SJSA1 (cell line): ENCODE measurements at regions not wholly inside any gene's neighbourhood (a gene's known extent, or its start where the extent isn't known, plus 50 kb on each side); places are given as distances from the start of the nearest gene placed in this dataset.

Experiments
- DNase-seq, 2 experiments: peaks; one replicate each; pipeline ENCODE4 v3.0.0-alpha.2; 2015 to 2020; ENCODE audit warnings: low spot score in 2 of 2, low read depth in 1 of 2
- H3K27ac ChIP-seq: fragments of 250-450 bp; sonication (Bioruptor Pico); 2 replicates; pipeline ENCODE4 v1.5.1; 2020; ENCODE audit warnings: mild to moderate bottlenecking, moderate library complexity
- H3K27me3 ChIP-seq: fragments of 250-450 bp; sonication (Bioruptor Pico); replicated peaks from 2 replicates; pipeline ENCODE4 v1.5.1; 2020; ENCODE audit warnings: mild to moderate bottlenecking, moderate library complexity
- H3K36me3 ChIP-seq: fragments of 250-450 bp; sonication (Bioruptor Pico); 2 replicates; pipeline ENCODE4 v1.5.1; 2020; ENCODE audit warnings: mild to moderate bottlenecking
- H3K4me1 ChIP-seq: fragments of 250-450 bp; sonication (Bioruptor Pico); replicated peaks from 2 replicates; pipeline ENCODE4 v1.6.1; 2021; ENCODE audit warnings: mild to moderate bottlenecking
- H3K4me3 ChIP-seq: fragments of 250-450 bp; sonication (Bioruptor Pico); 2 replicates; pipeline ENCODE4 v1.5.1; 2020; ENCODE audit warnings: mild to moderate bottlenecking
- H3K9me3 ChIP-seq: fragments of 250-450 bp; sonication (Bioruptor Pico); replicated peaks from 2 replicates; pipeline ENCODE4 v1.5.1; 2020; ENCODE audit warnings: mild to moderate bottlenecking

DNA sequence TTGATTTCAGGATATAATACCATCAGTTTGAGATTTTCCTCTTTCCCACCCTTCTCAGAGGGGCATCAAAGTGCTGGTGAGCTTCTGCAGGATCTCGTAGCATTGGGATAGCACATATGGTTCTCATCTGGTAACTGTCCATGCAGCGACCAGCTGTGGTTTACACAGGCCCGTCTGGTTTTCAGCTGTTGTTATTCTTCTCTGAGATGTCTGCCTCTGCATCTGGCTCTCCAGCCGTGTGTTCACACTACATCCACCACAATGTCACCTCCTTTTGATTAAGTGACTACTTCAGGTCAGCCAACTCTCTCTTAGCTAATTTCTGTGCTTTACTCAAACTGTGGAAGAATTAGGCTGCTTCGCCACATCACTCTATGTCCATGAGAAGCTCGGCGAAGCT is 676.7 kb upstream of the TENM3 start:
- H3K27ac ChIP-seq, result no peak overlapping the region
- no peak for DNase-seq

DNA sequence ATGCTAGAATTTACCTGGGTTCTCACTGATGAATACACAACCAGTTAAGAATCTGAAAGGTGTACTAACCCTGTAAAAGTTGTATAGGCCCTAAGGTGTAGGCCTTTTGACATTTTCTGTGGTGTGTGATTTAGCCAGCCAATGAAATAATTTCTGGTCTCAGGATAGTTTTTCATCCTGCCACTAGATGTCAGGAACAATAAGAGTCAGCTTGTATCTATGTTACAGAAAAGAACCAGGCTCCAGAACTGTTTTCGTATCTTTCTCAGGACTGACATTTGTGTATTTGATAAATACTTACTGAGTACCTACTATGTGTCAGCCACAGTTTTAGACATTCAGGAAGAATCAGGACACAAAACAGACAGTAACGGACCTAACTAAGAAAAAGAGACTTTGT is 673.6 kb upstream of the TENM3 start:
- peak in 1 of 2 experiments; percentile 29 for DNase-seq
- Histone ChIP-seq H3K36me3 (no peaks in the 10 kb centered on the region), H3K27me3 (no peaks in the 10 kb centered on the region), H3K27ac (no peak overlapping the region), H3K4me3 (no peak overlapping the region), H3K9me3 (no peaks in the 10 kb centered on the region), H3K4me1 (no peaks in the 10 kb centered on the region)

More for the DNA sequence above, 676.7 kb upstream of the TENM3 start:
- no peaks in the 10 kb centered on the region for H3K9me3 ChIP-seq
- no peaks in the 10 kb centered on the region for H3K27me3 ChIP-seq
- no peaks in the 10 kb centered on the region for H3K36me3 ChIP-seq
- no peaks in the 10 kb centered on the region for H3K4me1 ChIP-seq
- no peak overlapping the region for H3K4me3 ChIP-seq

DNA sequence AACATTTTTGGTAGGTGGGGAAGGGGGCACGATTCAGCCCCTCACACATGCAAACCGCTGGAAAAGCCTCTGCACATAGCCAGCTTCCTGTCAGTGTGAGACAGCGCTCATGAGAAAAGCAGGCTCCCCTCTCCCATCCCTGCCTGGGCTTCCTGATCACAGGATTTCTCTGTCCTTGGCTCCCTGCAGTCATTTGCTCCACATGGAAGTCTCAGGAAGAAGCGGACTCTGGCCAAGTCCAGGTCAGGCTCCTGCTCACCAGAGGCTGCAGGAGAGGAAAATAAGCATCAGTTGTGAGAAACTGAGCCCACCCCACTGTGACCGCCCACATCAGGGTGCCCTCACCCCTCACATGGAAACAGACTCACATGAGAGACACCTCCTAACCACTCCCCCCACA is 664.3 kb upstream of the TENM3 start:
- H3K27me3 ChIP-seq, result no peaks in the 10 kb centered on the region; the same call in 1 of the 2 replicates

DNA sequence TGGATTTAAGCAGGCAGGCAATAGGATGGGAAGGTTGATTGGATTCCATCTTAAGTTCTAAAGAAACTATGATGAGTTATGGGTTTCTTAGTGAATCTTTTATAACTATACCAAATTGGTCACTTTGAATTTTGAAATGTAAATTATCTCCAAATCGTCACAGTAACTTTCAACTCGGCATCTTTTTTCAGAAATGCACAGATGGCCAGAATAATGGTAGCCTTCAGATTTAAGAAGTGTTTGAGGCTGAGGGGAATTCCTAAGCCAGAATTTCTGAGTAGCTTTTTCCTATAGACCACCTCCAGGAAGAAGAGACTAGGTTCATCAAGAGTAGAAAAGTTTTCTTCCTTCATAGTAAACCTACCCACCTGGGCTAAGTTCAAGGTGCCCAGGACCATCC is 663.7 kb upstream of the TENM3 start:
- no peaks in the 10 kb centered on the region for H3K36me3 ChIP-seq
- no peak overlapping the region for H3K27ac ChIP-seq
- no peaks in the 10 kb centered on the region for H3K9me3 ChIP-seq
- H3K4me3 ChIP-seq, result no peak overlapping the region
- H3K27me3 ChIP-seq, result no peaks in the 10 kb centered on the region; the same call in 1 of the 2 replicates
- H3K4me1 ChIP-seq, result no peaks in the 10 kb centered on the region
- no peak for DNase-seq

More for the DNA sequence above, 664.3 kb upstream of the TENM3 start:
- Histone ChIP-seq H3K9me3 (no peaks in the 10 kb centered on the region), H3K4me1 (no peaks in the 10 kb centered on the region), H3K27ac (no peak overlapping the region), H3K4me3 (no peak overlapping the region), H3K36me3 (no peaks in the 10 kb centered on the region)
- no peak for DNase-seq

DNA sequence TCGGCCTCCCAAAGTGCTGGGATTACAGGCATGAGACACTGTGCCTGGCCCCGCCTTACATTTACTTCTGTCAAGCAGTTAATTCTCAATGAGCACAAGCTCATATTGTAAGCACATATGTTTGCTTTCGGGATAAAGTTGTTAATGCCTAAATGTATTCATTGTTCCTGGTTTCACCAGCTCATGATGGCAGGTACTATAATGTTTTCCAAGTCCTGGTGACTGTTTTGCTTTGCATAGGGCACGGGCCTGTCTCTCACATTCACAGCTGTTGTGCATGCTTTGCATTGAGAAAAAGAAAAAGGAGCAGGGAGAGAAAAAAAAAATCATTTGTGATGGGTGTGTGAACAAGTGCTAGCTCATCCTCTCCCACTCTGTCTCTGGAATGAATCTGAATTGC is 661.2 kb upstream of the TENM3 start:
- Histone ChIP-seq H3K4me3 (no peak overlapping the region), H3K9me3 (no peaks in the 10 kb centered on the region), H3K27me3 (no peaks in the 10 kb centered on the region; the same call in 1 of the 2 replicates), H3K36me3 (no peaks in the 10 kb centered on the region), H3K27ac (no peak overlapping the region), H3K4me1 (no peaks in the 10 kb centered on the region)
- DNase-seq, result no peak

DNA sequence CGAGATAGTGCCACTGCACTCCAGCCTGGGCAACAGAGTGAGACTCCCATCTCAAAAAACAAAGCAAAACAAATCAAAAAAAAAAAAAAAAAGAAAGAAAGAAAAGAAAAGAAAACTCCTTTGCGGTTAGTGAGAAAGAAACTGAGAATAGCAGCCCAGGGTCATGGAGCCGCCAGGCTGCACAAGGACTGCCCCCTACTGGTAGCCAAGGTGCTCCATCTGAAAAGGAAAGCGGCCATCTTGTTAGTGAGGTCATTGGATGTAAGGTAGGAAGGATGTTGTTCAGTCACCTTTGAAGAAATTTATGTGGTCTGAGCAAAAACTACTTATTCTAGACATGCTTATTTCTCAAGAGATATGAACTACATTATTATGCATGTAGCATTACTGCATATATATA is 660.6 kb upstream of the TENM3 start:
- no peaks in the 10 kb centered on the region for H3K9me3 ChIP-seq
- no peak overlapping the region for H3K27ac ChIP-seq
- no peak for DNase-seq

DNA sequence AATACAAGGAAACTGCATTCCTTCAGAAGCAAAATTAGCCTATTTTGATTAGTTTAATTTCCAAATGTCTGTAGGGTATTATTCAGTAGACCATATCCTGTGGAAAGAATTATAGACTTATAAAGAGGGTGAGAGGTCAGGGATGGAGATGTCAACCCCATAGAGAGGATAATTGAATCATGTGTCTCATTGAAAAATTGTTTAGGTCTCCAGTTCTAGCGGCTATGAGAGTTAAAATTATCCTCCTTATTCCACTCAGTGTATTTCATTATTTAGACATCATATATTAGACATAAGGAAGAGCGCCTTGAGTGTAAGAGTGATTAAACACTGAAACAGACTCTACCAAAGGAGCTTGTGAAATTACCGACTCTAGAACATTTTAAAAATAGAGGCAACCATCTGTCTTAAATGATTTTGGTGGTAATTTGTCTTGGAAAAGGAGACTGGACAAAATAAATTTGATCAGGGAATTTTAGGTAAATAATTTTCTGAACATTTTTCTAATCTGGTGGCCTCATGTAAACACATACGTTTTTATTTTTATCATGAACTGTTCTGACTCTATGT is 654.4 kb upstream of the TENM3 start:
- Histone ChIP-seq H3K9me3 (no peaks in the 10 kb centered on the region), H3K27me3 (no peaks in the 10 kb centered on the region), H3K27ac (no peak overlapping the region), H3K36me3 (no peaks in the 10 kb centered on the region), H3K4me3 (no peak overlapping the region), H3K4me1 (no peaks in the 10 kb centered on the region)
- no peak for DNase-seq

More for the DNA sequence above, 660.6 kb upstream of the TENM3 start:
- Histone ChIP-seq H3K4me1 (no peaks in the 10 kb centered on the region), H3K27me3 (no peaks in the 10 kb centered on the region; the same call in 1 of the 2 replicates), H3K4me3 (no peak overlapping the region), H3K36me3 (no peaks in the 10 kb centered on the region)

DNA sequence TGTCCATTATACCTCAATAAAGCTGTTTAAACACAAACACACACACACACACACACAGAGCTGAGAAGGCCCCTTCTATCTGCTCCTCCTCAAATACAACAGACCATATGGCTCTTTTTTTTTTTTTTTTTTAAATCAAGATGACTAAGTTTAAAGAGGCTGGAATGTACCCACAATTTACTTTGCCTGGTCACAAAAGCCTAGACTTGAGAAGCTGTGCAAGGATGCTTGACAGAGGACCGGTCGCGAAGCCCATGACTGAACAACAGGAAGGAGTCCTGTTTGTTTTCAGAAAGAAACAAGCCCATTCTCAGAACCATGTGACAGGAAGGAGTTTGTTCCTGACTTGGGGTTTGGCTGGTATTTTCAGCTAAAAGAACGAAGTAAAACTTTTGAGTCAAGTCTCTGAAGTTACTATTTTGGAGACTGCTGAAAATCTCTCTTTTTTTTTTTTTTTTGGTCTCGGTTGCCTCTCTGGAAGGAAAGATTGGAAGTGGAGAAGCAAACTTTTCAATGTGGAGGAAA is 650.9 kb upstream of the TENM3 start:
- DNase-seq, result no peak
- Histone ChIP-seq H3K27ac (no peak overlapping the region), H3K4me1 (no peaks in the 10 kb centered on the region), H3K9me3 (no peaks in the 10 kb centered on the region), H3K36me3 (no peaks in the 10 kb centered on the region), H3K27me3 (no peaks in the 10 kb centered on the region), H3K4me3 (no peak overlapping the region)

DNA sequence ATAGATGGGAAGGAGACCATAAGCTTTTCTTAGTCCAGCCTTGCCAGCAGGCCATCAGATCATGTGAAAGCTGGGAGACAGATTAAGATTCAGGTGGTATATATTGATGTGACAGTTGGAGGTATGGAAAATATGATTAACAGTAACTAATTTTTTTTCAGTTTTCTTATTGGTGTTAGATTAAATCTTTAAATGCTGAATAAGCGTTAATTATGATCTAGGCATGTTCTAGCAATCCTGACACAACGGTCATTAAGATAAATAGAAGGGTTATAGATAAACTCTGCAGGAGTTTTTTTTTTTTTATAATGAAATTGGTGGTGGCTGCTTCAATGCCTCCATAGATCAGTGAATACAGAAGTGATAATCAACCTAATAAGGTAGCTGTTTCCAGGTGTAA is 649.5 kb upstream of the TENM3 start:
- DNase-seq, result no peak
- H3K27ac ChIP-seq, result no peak overlapping the region
- H3K9me3 ChIP-seq, result no peaks in the 10 kb centered on the region
- H3K36me3 ChIP-seq, result no peaks in the 10 kb centered on the region
- H3K27me3 ChIP-seq, result no peaks in the 10 kb centered on the region; the same call in 1 of the 2 replicates
- H3K4me1 ChIP-seq, result no peaks in the 10 kb centered on the region
- H3K4me3 ChIP-seq, result no peak overlapping the region

DNA sequence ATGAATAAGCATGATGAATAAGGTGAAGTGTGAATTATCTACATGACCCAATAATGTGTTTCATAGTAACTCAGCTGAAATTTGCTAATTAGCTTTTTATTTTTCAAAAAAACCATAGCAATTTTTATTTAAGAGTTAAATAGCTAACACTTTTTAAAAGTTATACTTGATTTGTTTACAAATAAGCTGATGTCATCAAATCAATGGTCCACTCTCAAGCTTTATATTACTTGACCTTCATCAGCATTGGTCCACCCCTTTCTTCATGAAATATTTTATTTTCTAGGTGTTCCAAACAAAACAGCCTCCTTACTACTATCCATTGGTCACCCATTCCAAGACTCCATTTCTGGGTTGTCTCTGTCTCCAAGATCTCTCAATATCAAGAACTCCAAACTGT is 649.0 kb upstream of the TENM3 start:
- Histone ChIP-seq H3K36me3 (no peaks in the 10 kb centered on the region), H3K4me1 (no peaks in the 10 kb centered on the region), H3K4me3 (no peak overlapping the region), H3K9me3 (no peaks in the 10 kb centered on the region), H3K27ac (no peak overlapping the region), H3K27me3 (peaks cover 4% of the 10 kb centered on the region; the same call in 1 of the 2 replicates)
- DNase-seq, result no peak

DNA sequence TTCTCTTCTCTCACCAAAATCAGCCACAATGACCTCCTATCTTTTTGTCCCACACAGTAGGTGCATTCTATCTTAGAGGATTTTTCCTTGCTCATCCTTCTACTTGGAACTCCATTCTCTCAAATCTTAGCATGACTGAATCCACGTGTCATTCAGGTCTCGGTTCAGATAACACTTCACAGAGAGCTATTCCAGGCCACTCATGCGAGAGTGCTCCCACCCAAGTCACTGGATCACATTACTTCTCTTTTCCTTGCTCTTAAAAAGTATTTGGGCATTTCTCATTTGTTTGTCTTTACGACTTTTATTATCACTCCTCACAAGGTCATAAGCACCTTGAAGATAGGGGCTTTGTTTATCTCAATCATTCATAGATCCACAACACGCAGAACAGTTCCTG is 647.5 kb upstream of the TENM3 start:
- DNase-seq, result no peak
- peaks cover 5% of the 10 kb centered on the region; the same call in 1 of the 2 replicates for H3K27me3 ChIP-seq
- no peak overlapping the region for H3K27ac ChIP-seq
- H3K4me1 ChIP-seq, result no peaks in the 10 kb centered on the region
- no peaks in the 10 kb centered on the region for H3K9me3 ChIP-seq
- H3K4me3 ChIP-seq, result no peak overlapping the region
- no peaks in the 10 kb centered on the region for H3K36me3 ChIP-seq

DNA sequence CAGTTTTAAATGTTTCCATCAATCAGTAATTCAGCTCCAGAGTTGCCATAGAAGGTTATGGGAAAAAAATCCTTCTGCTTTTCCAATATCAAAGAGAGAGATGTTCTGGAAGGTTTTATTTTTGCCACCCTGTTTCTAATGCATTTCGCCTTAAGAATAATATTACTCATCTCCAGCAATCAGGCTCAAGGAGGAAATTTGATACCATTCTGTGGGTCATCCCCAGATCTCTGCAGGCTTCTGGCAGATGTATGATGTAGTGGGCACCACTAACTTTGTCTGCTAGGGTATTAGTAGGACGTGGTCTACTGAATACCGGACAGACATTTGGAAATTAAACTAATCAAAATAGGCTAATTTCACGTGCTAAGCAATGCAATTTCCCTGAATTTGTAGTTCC is 645.4 kb upstream of the TENM3 start:
- Histone ChIP-seq H3K9me3 (no peaks in the 10 kb centered on the region), H3K36me3 (no peaks in the 10 kb centered on the region)
- no peak for DNase-seq

DNA sequence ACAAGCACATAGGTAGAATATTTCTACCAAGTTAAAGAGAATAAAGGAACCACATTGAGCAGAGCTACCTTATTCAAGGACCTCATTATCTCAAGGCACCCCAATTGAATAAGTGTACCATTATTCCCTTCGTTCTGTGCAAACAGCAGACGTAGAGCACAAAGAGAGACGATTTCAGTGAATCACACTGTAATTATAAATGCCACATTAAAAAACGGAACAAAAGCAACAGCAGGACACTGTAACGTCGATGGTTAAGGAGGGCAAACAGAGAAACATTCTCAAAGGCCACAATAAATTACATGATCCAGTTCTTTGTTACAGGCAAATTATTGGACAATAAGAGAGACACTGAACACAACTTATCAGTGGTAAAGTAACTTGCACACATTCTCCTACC is 644.1 kb upstream of the TENM3 start:
- Histone ChIP-seq H3K36me3 (no peaks in the 10 kb centered on the region), H3K27ac (no peak overlapping the region), H3K4me3 (no peak overlapping the region), H3K9me3 (no peaks in the 10 kb centered on the region), H3K4me1 (no peaks in the 10 kb centered on the region), H3K27me3 (peaks cover 5% of the 10 kb centered on the region; the same call in 1 of the 2 replicates)
- no peak for DNase-seq

More for the DNA sequence above, 645.4 kb upstream of the TENM3 start:
- Histone ChIP-seq H3K27ac (no peak overlapping the region), H3K4me3 (no peak overlapping the region), H3K4me1 (no peaks in the 10 kb centered on the region), H3K27me3 (peaks cover 5% of the 10 kb centered on the region; the same call in 1 of the 2 replicates)

DNA sequence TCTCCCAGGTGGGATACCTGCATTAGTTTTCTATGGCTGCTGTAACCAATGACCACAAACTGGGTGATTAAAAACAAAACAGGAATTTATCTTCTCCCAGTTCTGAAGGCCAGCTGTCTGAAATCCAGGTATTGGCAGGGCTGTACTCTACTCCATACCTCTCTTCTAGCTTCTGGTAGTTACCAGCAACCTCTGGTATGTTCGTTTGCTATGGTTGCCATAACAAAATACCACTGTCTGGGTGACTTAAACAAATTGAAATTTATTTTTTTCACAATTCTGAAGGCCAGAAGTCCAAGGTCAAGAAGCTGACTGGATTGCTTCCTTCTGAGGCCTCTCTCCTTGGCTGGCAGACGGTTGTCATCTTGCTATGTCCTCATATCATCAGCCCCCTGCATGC is 642.1 kb upstream of the TENM3 start:
- no peaks in the 10 kb centered on the region for H3K4me1 ChIP-seq
- H3K36me3 ChIP-seq, result no peaks in the 10 kb centered on the region
- H3K4me3 ChIP-seq, result no peak overlapping the region
- no peak overlapping the region for H3K27ac ChIP-seq
- DNase-seq, result no peak
- H3K9me3 ChIP-seq, result no peaks in the 10 kb centered on the region
- peaks cover 5% of the 10 kb centered on the region; the same call in 1 of the 2 replicates for H3K27me3 ChIP-seq

DNA sequence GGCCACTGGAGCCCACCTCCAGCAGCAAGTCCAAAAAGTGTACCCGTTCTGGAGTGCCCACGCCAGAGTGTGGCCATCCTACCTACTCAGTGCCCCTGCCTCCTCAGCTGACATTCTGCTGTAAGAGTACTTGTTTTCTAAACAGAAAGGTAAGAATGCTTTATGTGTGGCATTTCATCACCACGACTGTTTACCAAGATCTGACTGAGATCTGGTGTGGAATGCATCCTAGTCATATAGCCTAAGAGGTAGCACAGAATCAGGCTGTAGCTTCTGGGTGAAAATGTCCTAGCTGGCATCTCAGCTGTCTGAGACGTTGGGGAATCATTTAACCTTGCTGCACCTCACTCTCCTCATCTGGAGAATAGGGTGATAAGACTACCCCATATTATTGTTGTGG is 638.7 kb upstream of the TENM3 start:
- Histone ChIP-seq H3K4me1 (no peaks in the 10 kb centered on the region), H3K27ac (no peak overlapping the region), H3K27me3 (no peaks in the 10 kb centered on the region; the same call in 1 of the 2 replicates)

More for the DNA sequence above, 638.7 kb upstream of the TENM3 start:
- no peak overlapping the region for H3K4me3 ChIP-seq
- H3K9me3 ChIP-seq, result no peaks in the 10 kb centered on the region
- no peaks in the 10 kb centered on the region for H3K36me3 ChIP-seq
- DNase-seq, result no peak
